GM18520 (cell line): ENCODE measurements at regions not wholly inside any gene's neighbourhood (a gene's known extent, or its start where the extent isn't known, plus 50 kb on each side); places are given as distances from the start of the nearest gene placed in this dataset.

Experiments used
- ATAC-seq: cut with Tn5 transposase; IDR thresholded peaks from one replicate; pipeline ENCODE4 v1.9.1; 2021; ENCODE audit not compliant: unreplicated experiment

- no peak for ATAC-seq
Measured at GRCh38 chr2:237170020-237170419, 84.3 kb downstream of the COPS8 start.

GRCh38 chr2:237171396-237171795 lies 85.7 kb downstream of the COPS8 start:
- ATAC-seq: no peak

GRCh38 chr2:237171881-237172280 lies 86.2 kb downstream of the COPS8 start:
- ATAC-seq: no peak

GRCh38 chr2:237177052-237177451 lies 91.4 kb downstream of the COPS8 start:
- ATAC-seq: no peak

- ATAC-seq: no peak
Measured at GRCh38 chr2:237177986-237178385, 92.3 kb downstream of the COPS8 start.

- no peak for ATAC-seq
Measured at GRCh38 chr2:237178396-237178795, 92.7 kb downstream of the COPS8 start.

- no peak for ATAC-seq
Measured at GRCh38 chr2:237179161-237179560, 93.5 kb downstream of the COPS8 start.

- ATAC-seq: no peak
Measured at GRCh38 chr2:237180187-237180586, 94.5 kb downstream of the COPS8 start.

- ATAC-seq: no peak
Measured at GRCh38 chr2:237180987-237181386, 95.3 kb downstream of the COPS8 start.

- ATAC-seq: no peak
Measured at GRCh38 chr2:237181844-237182243, 96.2 kb downstream of the COPS8 start.

GRCh38 chr2:237182422-237183123 lies 96.9 kb downstream of the COPS8 start:
- ATAC-seq: no peak

- ATAC-seq: no peak
Measured at GRCh38 chr2:237184192-237184918, 98.7 kb downstream of the COPS8 start.

- no peak for ATAC-seq
Measured at GRCh38 chr2:237184919-237185552, 99.3 kb downstream of the COPS8 start.

- no peak for ATAC-seq
Measured at GRCh38 chr2:237185553-237185925, 99.8 kb downstream of the COPS8 start.

GRCh38 chr2:237189799-237190198 lies 104.1 kb downstream of the COPS8 start:
- no peak for ATAC-seq

- ATAC-seq: no peak
Measured at GRCh38 chr2:237190966-237191713, 105.5 kb downstream of the COPS8 start.

GRCh38 chr2:237191714-237192081 lies 106.0 kb downstream of the COPS8 start:
- no peak for ATAC-seq

GRCh38 chr2:237192881-237193280 lies 107.2 kb downstream of the COPS8 start:
- no peak for ATAC-seq

- no peak for ATAC-seq
Measured at GRCh38 chr2:237193436-237193835, 107.7 kb downstream of the COPS8 start.

GRCh38 chr2:237194081-237194480 lies 108.4 kb downstream of the COPS8 start:
- ATAC-seq: no peak

GRCh38 chr2:237194906-237195305 lies 109.2 kb downstream of the COPS8 start:
- no peak for ATAC-seq
